Natural killer cell treated with Interleukin-12 subunit alpha and Interleukin-12 subunit beta and Interleukin-15 and Interleukin-18, amount 100 ng/mL, for 72 hours (primary cell): ENCODE measurements at regions not wholly inside any gene's neighbourhood (a gene's known extent, or its start where the extent isn't known, plus 50 kb on each side); places are given as distances from the start of the nearest gene placed in this dataset.

Source experiments
- ATAC-seq, 2 donors: fragments of 150-1000 bp; cut with Tn5 transposase in 1 of 2; sonication (Bioruptor Pico), chemical (Tn5 transposase) in 1 of 2; 2 replicates each; pipeline ENCODE4 v1.10.0; 2021
- DNase-seq: peaks from one replicate; pipeline ENCODE4 v3.0.0; 2022; ENCODE audit warnings: low spot score
- H3K27ac Mint-ChIP-seq, 2 donors: 1 replicate in 1 of 2; 2 replicates in 1 of 2; pipeline ENCODE4 v1.8.0; 2022; ENCODE audit warnings: mixed read lengths in 2 of 2, mild to moderate bottlenecking in 1 of 2, moderate library complexity in 1 of 2
- H3K27me3 Mint-ChIP-seq, 2 donors: 1 replicate in 1 of 2; 2 replicates in 1 of 2; pipeline ENCODE4 v1.8.0; 2022; ENCODE audit warnings: mixed read lengths in 2 of 2
- H3K36me3 Mint-ChIP-seq: one replicate; pipeline ENCODE4 v1.8.0; 2022; ENCODE audit warnings: mixed read lengths
- H3K4me1 Mint-ChIP-seq, 2 donors: 1 replicate in 1 of 2; 2 replicates in 1 of 2; pipeline ENCODE4 v1.8.0; 2022; ENCODE audit warnings: low read depth in 2 of 2, mixed read lengths in 2 of 2, mild to moderate bottlenecking in 1 of 2
- H3K4me3 Mint-ChIP-seq: one replicate; pipeline ENCODE4 v1.8.0; 2022; ENCODE audit warnings: mixed read lengths
- H3K9me3 Mint-ChIP-seq: 2 replicates; pipeline ENCODE4 v1.8.0; 2022; ENCODE audit warnings: mixed read lengths

DNA sequence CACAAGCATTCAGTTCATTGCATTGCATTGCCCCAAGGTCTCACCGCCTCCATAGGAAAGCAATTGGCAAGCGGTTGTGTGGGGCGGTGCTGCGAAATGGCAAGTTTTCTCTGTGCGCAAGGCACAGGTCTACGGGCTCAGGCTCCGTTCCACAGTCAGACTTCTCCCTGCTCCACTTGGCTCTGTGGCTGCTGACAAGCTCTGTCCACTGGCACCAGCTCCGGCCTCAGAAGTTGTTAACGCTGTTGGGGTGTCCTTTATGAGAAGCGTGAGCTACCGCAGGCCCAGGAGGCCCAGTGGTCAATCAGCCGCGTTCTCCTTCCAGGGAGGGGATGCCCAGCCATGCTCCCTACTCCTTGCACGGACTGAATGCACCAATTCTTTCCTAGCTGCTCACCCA lies 87.0 kb upstream of the GATA6 start:
- Mint-ChIP-seq H3K27me3 (peaks cover 9 to 15% of the 10 kb centered on the region in 2 donors), H3K9me3 (no peaks in the 10 kb centered on the region), H3K36me3 (no peaks in the 10 kb centered on the region), H3K27ac (no peak overlapping the region), H3K4me1 (no peaks in the 10 kb centered on the region), H3K4me3 (no peak overlapping the region)
- ATAC-seq (no peak), DNase-seq (no peak)

DNA sequence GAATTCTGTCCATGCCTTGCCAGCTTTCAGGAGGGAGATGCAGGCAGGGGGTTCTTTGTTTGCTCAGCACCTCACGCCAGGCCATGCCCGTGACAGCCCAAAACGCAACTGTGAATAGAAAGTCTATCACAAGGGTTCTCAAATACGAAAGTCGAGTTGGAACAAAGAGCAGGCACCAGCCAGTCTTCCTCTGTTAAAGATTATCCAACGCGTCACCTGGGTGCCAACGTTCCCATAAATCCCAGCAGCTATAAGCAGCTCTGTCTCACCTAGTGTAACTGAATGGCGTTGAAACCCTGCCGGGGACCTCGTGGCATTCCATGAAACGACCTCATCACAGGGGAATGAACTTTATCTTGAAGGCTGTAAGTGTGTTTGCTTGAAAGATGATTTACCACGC lies 84.8 kb upstream of the GATA6 start:
- Mint-ChIP-seq H3K27me3 (peaks cover 9 to 15% of the 10 kb centered on the region in 2 donors), H3K27ac (no peak overlapping the region), H3K36me3 (no peaks in the 10 kb centered on the region), H3K9me3 (no peaks in the 10 kb centered on the region), H3K4me1 (no peaks in the 10 kb centered on the region), H3K4me3 (no peak overlapping the region)
- ATAC-seq: no peak
- no peak for DNase-seq

DNA sequence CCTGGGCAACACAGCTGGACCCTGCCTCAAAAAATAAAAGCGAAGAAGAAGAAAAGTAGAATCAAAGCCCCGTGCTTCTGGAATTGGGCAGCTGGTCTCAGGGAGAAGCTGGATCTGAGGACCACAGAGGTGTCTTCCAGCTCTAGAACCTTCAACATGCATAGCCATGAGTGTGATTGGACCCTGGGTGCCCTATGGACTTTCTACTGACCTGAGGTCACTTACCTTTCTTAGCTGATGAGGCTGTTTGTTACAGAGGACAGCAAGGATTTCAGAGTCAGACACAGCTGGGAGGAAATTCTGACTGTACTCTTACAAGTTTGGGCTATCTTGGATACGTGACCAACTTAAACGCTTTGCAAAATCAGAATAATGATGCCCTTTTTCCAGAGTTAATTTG lies 82.4 kb upstream of the GATA6 start:
- Mint-ChIP-seq H3K36me3 (no peaks in the 10 kb centered on the region), H3K27me3 (peaks cover 9 to 15% of the 10 kb centered on the region in 2 donors), H3K27ac (no peak overlapping the region), H3K9me3 (no peaks in the 10 kb centered on the region), H3K4me3 (no peak overlapping the region), H3K4me1 (no peaks in the 10 kb centered on the region)
- ATAC-seq (no peak), DNase-seq (no peak)

DNA sequence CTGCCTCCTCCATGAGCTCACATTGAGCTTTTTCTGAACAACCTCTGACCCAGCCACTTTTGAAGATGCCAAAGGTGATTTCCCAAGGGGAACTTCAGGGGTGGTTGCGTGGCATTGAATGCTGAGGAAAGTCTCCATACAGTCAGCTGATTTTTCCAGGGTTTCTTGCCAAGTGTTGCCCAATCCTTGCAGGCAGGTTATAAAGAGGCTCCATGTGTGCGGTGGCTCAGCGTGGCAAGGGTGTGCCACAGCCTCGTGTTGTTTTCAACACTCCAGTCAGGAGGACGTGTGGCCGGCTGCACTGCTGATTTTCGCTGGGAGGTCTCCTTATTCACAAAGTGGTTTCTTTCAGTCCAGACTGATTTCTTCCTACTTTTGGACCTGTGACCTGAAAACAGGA lies 81.4 kb upstream of the GATA6 start:
- H3K4me1 Mint-ChIP-seq: no peaks in the 10 kb centered on the region
- no peak overlapping the region for H3K27ac Mint-ChIP-seq
- H3K9me3 Mint-ChIP-seq: no peaks in the 10 kb centered on the region
- DNase-seq (no peak), ATAC-seq (no peak)
- H3K27me3 Mint-ChIP-seq: peaks cover 9 to 15% of the 10 kb centered on the region in 2 donors
- no peaks in the 10 kb centered on the region for H3K36me3 Mint-ChIP-seq
- H3K4me3 Mint-ChIP-seq: no peak overlapping the region

DNA sequence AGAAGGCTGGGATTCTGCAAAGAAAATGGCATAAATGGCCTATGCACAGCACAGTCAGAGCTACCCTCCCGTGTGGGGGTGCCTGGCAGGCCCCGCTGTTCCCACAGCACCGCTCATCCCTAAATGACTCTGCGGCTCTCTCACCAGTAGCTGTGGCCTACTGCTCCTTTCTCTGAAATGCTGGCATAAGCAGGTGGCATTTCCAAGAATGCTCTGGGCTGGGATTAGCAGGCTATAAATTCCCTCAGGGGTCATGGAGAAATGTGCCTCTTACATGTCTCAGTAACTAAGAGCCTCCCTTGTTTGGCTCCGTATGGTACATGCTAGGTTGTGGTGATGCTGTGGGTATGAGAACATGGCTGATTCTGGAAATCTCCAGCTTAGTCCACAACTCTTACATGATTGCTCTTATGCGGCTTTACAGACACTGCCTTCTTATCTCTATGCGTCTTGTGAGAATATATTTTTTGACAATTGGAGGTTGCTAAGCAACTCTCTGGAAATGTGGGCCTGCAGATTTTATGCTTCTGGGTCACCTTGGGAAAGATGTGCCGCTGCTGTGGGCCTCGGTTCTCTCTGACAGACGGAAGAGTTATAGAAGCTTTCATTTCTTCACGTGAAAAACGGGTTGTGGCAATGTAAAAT lies 80.3 kb upstream of the GATA6 start:
- Mint-ChIP-seq H3K4me3 (no peak overlapping the region), H3K9me3 (no peaks in the 10 kb centered on the region), H3K4me1 (no peaks in the 10 kb centered on the region), H3K27ac (no peak overlapping the region), H3K36me3 (no peaks in the 10 kb centered on the region), H3K27me3 (peaks cover 11 to 19% of the 10 kb centered on the region in 2 donors)
- ATAC-seq: no peak
- peak; percentile 25 for DNase-seq

DNA sequence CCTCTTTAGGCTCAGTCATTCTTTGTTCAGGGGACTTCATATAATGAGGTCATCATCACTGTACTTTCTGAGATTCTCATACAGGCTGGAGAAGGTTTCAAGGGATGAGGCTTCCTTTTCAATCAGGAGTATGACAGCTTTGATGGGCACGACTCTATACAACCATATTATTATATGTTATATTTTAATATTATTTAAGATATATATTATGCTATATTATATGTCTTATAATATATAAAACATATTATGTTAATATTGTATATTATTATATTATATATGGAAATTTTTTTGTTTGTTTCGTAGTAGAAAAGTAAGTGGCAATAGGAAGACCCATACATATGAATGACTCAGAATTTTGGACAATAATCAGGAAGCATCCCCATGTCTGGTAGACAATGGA lies 78.0 kb upstream of the GATA6 start:
- Mint-ChIP-seq H3K36me3 (no peaks in the 10 kb centered on the region), H3K4me3 (no peak overlapping the region), H3K27ac (no peak overlapping the region), H3K9me3 (no peaks in the 10 kb centered on the region), H3K27me3 (peaks cover 10 to 13% of the 10 kb centered on the region in 2 donors), H3K4me1 (no peaks in the 10 kb centered on the region)
- ATAC-seq (no peak), DNase-seq (no peak)

DNA sequence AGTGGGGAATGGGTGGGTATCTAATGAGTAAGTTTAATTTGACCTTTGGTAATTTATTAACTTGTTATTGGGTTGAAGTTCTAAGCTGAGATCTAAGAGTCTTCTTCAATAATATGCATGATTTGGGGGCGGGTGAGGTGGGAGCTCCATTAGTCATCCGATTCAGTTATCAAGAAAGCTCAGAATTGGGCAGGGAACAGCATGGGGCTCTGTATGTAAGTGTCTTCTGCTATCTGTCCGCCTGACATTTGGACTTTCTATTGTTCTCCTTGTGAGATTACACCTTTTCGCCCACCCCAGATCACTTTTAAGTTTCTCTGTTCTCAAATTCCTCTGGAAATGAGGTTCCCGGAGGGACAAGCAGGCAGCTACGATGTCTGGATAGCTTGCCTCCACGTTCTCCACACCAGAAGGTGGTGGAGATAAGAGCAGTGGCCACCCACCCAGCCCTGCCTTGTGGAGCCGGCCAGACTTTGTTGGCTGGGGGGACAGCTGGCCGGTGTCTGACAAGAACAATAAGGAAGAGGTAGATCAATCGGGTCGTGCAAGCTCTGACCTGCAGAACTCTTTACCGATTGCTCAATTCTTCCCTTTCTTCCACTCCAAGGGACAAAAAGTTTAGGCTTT lies 75.5 kb upstream of the GATA6 start:
- Mint-ChIP-seq H3K36me3 (no peaks in the 10 kb centered on the region), H3K27ac (no peak overlapping the region), H3K9me3 (no peaks in the 10 kb centered on the region), H3K27me3 (peaks cover 10 to 17% of the 10 kb centered on the region in 2 donors), H3K4me3 (no peak overlapping the region), H3K4me1 (no peaks in the 10 kb centered on the region)
- no peak for ATAC-seq
- no peak for DNase-seq

DNA sequence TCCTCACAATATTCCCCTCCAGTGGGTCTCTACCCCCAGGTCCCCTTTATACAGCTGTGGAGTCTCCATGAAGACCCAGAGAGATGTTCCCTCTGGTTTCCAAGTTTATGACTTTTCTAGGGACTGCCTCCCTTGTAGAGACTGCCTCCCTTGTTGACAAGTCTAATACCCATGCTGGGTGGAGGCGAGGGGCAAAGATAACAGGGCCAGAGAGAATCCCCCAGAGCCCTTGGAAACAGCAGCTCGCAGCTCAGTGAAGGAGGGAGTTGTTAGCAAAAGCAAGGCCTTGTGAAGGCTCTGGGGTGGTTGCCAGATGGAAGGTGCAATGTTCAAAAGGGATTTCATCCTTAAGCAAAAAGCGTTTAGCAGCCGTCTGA lies 75.0 kb upstream of the GATA6 start:
- Mint-ChIP-seq H3K36me3 (no peaks in the 10 kb centered on the region), H3K4me3 (no peak overlapping the region), H3K27ac (no peak overlapping the region), H3K4me1 (no peaks in the 10 kb centered on the region), H3K9me3 (no peaks in the 10 kb centered on the region), H3K27me3 (peaks cover 10 to 17% of the 10 kb centered on the region in 2 donors)
- DNase-seq (no peak), ATAC-seq (peak in 1 of 2 donors; percentile 20)

DNA sequence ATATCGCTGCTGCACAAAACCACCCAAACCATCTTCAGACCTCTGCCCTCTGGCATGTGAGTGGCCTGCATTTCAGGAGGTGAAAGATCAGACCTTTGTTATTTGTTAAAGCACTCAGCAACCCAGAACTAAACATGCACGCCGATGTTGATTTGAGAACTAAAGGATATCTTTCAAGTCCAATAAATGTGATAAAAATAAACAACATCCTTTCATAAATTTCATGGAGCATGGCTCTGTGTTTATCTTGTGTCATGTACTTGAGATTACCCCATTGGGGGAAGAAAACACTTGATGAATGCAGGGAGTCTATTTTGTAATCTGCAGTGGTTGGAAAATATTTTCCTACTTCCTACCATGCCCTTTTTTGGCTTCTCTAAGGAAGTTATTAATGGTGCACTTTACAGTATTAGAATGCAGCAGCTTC lies 70.8 kb upstream of the GATA6 start:
- peaks cover 5 to 7% of the 10 kb centered on the region in 2 donors for H3K4me1 Mint-ChIP-seq
- no peak overlapping the region for H3K27ac Mint-ChIP-seq
- H3K9me3 Mint-ChIP-seq: no peaks in the 10 kb centered on the region
- ATAC-seq: no peak
- H3K36me3 Mint-ChIP-seq: no peaks in the 10 kb centered on the region
- no peak overlapping the region for H3K4me3 Mint-ChIP-seq
- no peak for DNase-seq
- H3K27me3 Mint-ChIP-seq: peaks cover 13 to 20% of the 10 kb centered on the region in 2 donors

DNA sequence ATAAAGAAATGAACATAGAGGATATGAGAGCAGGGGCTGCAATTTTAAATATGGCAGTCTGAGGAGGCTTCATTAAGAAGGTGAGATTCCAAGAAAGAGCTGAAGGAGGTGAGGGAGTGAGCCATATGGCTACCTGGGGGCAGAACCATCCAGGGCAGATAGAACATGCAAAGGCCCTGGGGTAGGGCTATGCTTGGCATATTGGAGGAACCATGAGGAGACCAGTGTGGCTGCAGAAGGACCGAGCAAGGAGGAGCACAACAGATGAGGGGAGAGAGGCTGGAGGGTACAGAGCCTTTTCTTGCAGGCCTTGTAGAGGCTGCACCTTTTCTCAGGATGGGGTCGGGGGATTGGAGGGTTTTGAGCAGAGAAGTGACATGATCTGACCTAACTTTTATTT lies 69.5 kb upstream of the GATA6 start:
- Mint-ChIP-seq H3K36me3 (no peaks in the 10 kb centered on the region), H3K4me3 (no peak overlapping the region), H3K9me3 (no peaks in the 10 kb centered on the region), H3K27ac (no peak overlapping the region), H3K4me1 (peaks cover 9 to 11% of the 10 kb centered on the region in 2 donors), H3K27me3 (peaks cover 3 to 15% of the 10 kb centered on the region in 2 donors)
- DNase-seq (no peak), ATAC-seq (no peak)

DNA sequence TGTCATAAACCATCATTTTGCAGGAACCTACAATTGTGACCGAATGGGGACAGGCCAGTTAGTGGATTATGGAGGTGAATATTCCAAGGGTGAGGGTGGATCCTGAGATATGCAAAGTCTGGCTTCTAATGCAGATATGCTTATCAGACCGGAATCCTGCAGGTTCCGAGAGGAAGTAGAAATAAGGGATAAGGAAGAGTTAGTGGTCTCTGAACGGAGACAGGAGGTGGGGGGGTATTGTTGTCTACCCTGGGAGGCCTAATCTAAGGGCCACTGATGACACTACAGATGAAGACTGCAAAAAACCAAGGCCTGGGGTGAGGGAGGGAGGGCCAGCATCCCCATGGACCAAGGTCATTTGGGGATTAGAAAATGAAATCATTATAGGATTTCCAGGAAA lies 67.7 kb upstream of the GATA6 start:
- DNase-seq: no peak
- Mint-ChIP-seq H3K9me3 (no peaks in the 10 kb centered on the region), H3K4me1 (peaks cover 9 to 11% of the 10 kb centered on the region in 2 donors), H3K27ac (no peak overlapping the region), H3K36me3 (no peaks in the 10 kb centered on the region), H3K4me3 (no peak overlapping the region), H3K27me3 (peaks cover 3 to 7% of the 10 kb centered on the region in 2 donors)
- ATAC-seq: no peak

DNA sequence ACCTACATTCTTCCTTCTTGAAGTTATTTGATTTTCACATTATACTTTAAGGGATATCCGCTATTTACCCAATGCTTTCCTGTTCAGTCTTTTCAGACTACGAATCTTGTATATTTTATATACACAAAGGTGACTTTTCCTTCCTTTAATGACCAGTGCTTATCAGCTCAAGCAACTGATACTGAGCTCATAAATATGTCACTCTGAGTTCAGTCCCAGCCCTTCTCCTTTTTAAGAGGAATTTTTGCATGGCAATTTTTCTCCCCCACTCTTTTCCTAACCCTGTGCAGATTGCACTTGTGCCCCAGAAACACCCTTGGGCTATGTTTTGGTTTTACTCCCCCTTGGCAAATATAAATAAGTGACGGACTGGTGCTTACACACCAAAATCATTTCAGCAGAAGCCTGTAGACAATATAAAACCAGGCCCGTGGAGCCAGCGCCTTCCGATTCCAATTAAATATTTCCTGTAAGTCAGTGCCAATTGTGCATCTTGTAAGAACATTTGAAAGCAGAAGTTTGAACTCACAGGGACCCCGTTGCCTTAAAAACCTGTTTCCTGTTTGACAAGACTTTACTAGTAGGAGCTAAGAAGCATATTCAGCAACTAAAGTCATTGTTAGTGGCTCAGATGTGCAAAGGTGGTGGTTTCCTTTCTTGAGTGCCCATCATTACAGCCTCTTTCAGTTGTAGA lies 66.3 kb upstream of the GATA6 start:
- H3K27me3 Mint-ChIP-seq: peaks cover 3 to 7% of the 10 kb centered on the region in 2 donors
- H3K4me3 Mint-ChIP-seq: no peak overlapping the region
- H3K27ac Mint-ChIP-seq: no peak overlapping the region
- H3K4me1 Mint-ChIP-seq: peaks cover 9 to 11% of the 10 kb centered on the region in 2 donors
- ATAC-seq: no peak
- DNase-seq: no peak
- no peaks in the 10 kb centered on the region for H3K36me3 Mint-ChIP-seq
- no peaks in the 10 kb centered on the region for H3K9me3 Mint-ChIP-seq

DNA sequence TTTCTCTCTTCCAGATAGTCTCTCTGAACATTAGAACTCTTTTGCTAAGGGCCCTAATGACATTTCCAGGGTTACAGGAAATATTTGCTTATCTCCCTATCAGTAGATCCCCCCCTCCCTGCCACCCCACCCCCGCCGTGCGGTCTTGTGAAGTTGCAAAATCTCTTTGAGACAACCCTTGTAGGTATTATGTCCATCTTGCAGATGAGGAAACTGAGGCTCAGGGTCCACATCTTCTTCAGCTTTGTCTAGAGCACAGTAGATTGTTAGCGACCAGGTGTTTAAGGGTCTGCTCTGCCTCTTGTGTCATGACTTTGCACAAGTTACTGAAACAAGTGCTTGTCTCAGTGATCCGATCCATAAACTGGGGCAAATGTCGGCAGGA lies 65.8 kb upstream of the GATA6 start:
- ATAC-seq (no peak), DNase-seq (no peak)
- Mint-ChIP-seq H3K9me3 (no peaks in the 10 kb centered on the region), H3K4me3 (no peak overlapping the region), H3K4me1 (peaks cover 9 to 11% of the 10 kb centered on the region in 2 donors), H3K27ac (no peak overlapping the region), H3K36me3 (no peaks in the 10 kb centered on the region), H3K27me3 (peaks cover 3 to 7% of the 10 kb centered on the region in 2 donors)

DNA sequence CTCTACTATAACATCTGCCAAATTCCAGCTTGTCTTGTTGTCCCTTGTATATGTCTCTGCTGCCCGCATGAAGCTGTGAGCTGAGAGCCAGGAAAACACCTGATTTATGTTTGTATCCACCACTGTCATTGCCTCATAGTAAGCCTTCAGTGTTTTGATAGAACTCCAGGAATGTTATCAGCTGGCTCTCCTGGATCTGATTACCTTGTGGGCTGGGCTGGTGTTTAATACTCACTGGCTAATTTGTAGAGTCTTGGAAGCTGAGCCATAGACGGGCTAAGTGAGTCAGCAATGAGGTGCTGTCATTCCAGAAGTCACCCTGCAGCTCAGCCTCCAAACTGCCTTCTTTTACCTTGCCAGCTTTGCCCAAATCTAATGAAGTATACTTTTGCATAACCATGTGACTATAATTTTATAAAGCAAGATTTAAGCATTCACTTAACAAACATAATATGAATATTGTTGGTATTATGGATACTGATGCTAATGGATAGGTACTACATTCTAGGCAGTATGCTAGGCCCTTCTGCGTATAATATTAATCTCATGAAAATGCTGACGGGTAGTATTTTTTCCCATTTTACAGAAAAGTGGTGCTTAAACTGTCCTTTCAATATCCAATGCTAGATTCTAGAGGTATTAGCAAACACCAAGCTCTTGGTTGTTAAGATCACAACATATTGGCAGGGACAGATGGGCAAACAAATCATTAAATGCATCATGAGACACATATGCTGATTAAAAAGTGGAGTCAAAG lies 62.7 kb upstream of the GATA6 start:
- H3K36me3 Mint-ChIP-seq: no peaks in the 10 kb centered on the region
- ATAC-seq (no peak), DNase-seq (no peak)
- H3K4me3 Mint-ChIP-seq: no peak overlapping the region
- H3K9me3 Mint-ChIP-seq: no peaks in the 10 kb centered on the region
- H3K27ac Mint-ChIP-seq: no peak overlapping the region
- H3K27me3 Mint-ChIP-seq: peaks cover 0 to 2% of the 10 kb centered on the region in 2 donors
- H3K4me1 Mint-ChIP-seq: peaks cover 9 to 11% of the 10 kb centered on the region in 2 donors
